GM12878 (cell line): ENCODE measurements at regions not wholly inside any gene's neighbourhood (a gene's known extent, or its start where the extent isn't known, plus 50 kb on each side); places are given as distances from the start of the nearest gene placed in this dataset.

Experiments used
- ATAC-seq: fragments of 200-7000 bp; cut with Tn5 transposase; 3 replicates; pipeline ENCODE4 v1.9.1; 2020; ENCODE audit warnings: mild to moderate bottlenecking, moderate library complexity
- BruUV-seq: library from RNA; stranded (reverse); fragments of 400-500 nt; replicated peaks from 2 replicates; lab custom pipeline; 2021; lab: Mats Ljungman, UMichigan
- CTCF ChIA-PET: fragments of 300-600 bp; sonication (Branson Sonifier 250); formaldehyde crosslinking; extraction: SDS; loops from one replicate; lab custom pipeline; 2021; ENCODE audit warnings: inconsistent platforms; lab: Yijun Ruan, JAX
- POLR2A ChIA-PET: fragments of 350-600 bp; formaldehyde crosslinking; extraction: SDS; loops from one replicate; lab custom pipeline; 2021; ENCODE audit warnings: inconsistent platforms; lab: Charles Lee
- RAD21 ChIA-PET: fragments of 300-600 bp; sonication (Branson Sonifier 250); formaldehyde crosslinking; loops from one replicate; lab custom pipeline; 2023; ENCODE audit warnings: antibody characterized with exemption; ENCODE audit not compliant: unreplicated experiment; lab: Charles Lee
- SMC1A ChIA-PET: fragments of 300-600 bp; sonication (Branson Sonifier 250); formaldehyde crosslinking; loops from one replicate; lab custom pipeline; 2023; ENCODE audit not compliant: unreplicated experiment, uncharacterized antibody; lab: Charles Lee
- DNase-seq: peaks from one replicate; pipeline ENCODE4 v3.0.0-alpha.2; 2011; ENCODE audit warnings: low read depth, low spot score
- FAIRE-seq: peaks from 3 replicates; lab custom pipeline; 2011; peaks lifted over from hg19 to GRCh38; lab: Jason Lieb, UNC
- H2AFZ ChIP-seq: 2 replicates; pipeline ENCODE4 v1.6.0; 2011; ENCODE audit warnings: low read depth, low read length, control low read depth; ENCODE audit not compliant: control insufficient read depth
- H3K27ac ChIP-seq: 2 replicates; pipeline ENCODE4 v1.5.1; 2011; ENCODE audit warnings: control low read depth; ENCODE audit not compliant: control insufficient read depth, insufficient read depth
- H3K27me3 ChIP-seq, 2 experiments: replicated peaks in 1 of 2; 2 replicates each; pipeline versions ENCODE4 v1.6.0 to v1.6.1; 2011; ENCODE audit warnings: low read length in 1 of 2; ENCODE audit not compliant: control insufficient read depth in 2 of 2, insufficient read depth in 2 of 2
- H3K36me3 ChIP-seq, 2 experiments: 2 replicates each; pipeline ENCODE4 v1.5.1; 2011; ENCODE audit warnings: low read length in 1 of 2; ENCODE audit not compliant: control insufficient read depth in 2 of 2, insufficient read depth in 2 of 2
- H3K4me1 ChIP-seq: 2 replicates; pipeline ENCODE4 v1.6.1; 2011; ENCODE audit warnings: mild to moderate bottlenecking, low read length, moderate library complexity, mixed read lengths; ENCODE audit not compliant: control insufficient read depth, insufficient read depth
- H3K4me2 ChIP-seq: 2 replicates; pipeline ENCODE4 v1.6.0; 2011; ENCODE audit warnings: control low read depth; ENCODE audit not compliant: control insufficient read depth, insufficient read depth
- H3K4me3 ChIP-seq: fragments of 200-600 bp; sonication (generic); 2 replicates; pipeline ENCODE4 v1.5.1; 2016
- H3K79me2 ChIP-seq: 2 replicates; pipeline ENCODE4 v1.6.0; 2011; ENCODE audit warnings: low read length; ENCODE audit not compliant: control insufficient read depth, insufficient read depth
- H3K9ac ChIP-seq: 2 replicates; pipeline ENCODE4 v1.8.0; 2011; ENCODE audit warnings: low read length, control low read depth, mixed read lengths; ENCODE audit not compliant: control insufficient read depth, insufficient read depth
- H3K9me3 ChIP-seq: replicated peaks from 3 replicates; pipeline ENCODE4 v1.5.1; 2011; ENCODE audit warnings: mild to moderate bottlenecking, low read length; ENCODE audit not compliant: control insufficient read depth, insufficient read depth
- H4K20me1 ChIP-seq: 2 replicates; pipeline ENCODE4 v1.6.0; 2011; ENCODE audit not compliant: control insufficient read depth, insufficient read depth
- E2F8 ChIP-seq: fragments of 450-650 bp; IDR thresholded peaks from 2 replicates; pipeline ENCODE4 v1.6.1; 2018; ENCODE audit warnings: mild to moderate bottlenecking, low read depth, moderate library complexity; ENCODE audit not compliant: partially characterized antibody
- PKNOX1 ChIP-seq: fragments of 450-650 bp; IDR thresholded peaks from 2 replicates; pipeline ENCODE4 v1.6.1; 2016; ENCODE audit warnings: mild to moderate bottlenecking
- PML ChIP-seq: IDR thresholded peaks from 2 replicates; pipeline ENCODE4 v1.6.1; 2012; ENCODE audit warnings: low read length, inconsistent platforms
- RAD51 ChIP-seq: fragments of 450-650 bp; IDR thresholded peaks from 2 replicates; pipeline ENCODE4 v1.6.1; 2016; ENCODE audit warnings: moderate library complexity, mild to moderate bottlenecking, inconsistent platforms
- RELA ChIP-seq: fragments of 450-650 bp; IDR thresholded peaks from 2 replicates; pipeline ENCODE4 v1.8.0; 2014; ENCODE audit warnings: borderline replicate concordance; ENCODE audit not compliant: partially characterized antibody
- SIX5 ChIP-seq: IDR thresholded peaks from 2 replicates; pipeline ENCODE4 v1.6.1; 2011; ENCODE audit warnings: mild to moderate bottlenecking, low read depth, low read length, moderate library complexity; ENCODE audit not compliant: severe bottlenecking
- SRF ChIP-seq, 2 experiments: IDR thresholded peaks; 2 replicates each; pipeline ENCODE4 v1.6.1; 2011; ENCODE audit warnings: low read depth in 2 of 2, low read length in 2 of 2, mild to moderate bottlenecking in 1 of 2, moderate library complexity in 1 of 2
- USF1 ChIP-seq: IDR thresholded peaks from 2 replicates; pipeline ENCODE4 v1.6.1; 2011; ENCODE audit warnings: borderline replicate concordance, low read depth, mild to moderate bottlenecking, moderate library complexity, mixed read lengths, low read length; ENCODE audit not compliant: insufficient read depth; ENCODE audit errors: extremely low read length
- in situ Hi-C: fragments of 300-500 bp; cut with MboI; formaldehyde crosslinking; loops from 9 replicates; pipeline ENCODE4 v1.14.3; 2018; ENCODE audit warnings: mixed read lengths
- intact Hi-C: fragments of 100-400 bp; cut with micrococcal nuclease; formaldehyde crosslinking; loops from one replicate; pipeline ENCODE4 v1.14.2; 2022; ENCODE audit not compliant: unreplicated experiment

GRCh38 chr13:77391475-77391874 is 64.6 kb upstream of the MYCBP2 start:
- Histone ChIP-seq H3K4me1 (peaks cover 9% of the 10 kb centered on the region; the same call in 1 of the 2 replicates), H3K36me3 (no peaks in the 10 kb centered on the region), H3K27me3 (no peaks in the 10 kb centered on the region), H3K4me3 (no peak overlapping the region), H3K27ac (no peak overlapping the region), H3K9me3 (no peaks in the 10 kb centered on the region; the same call in 2 of the 3 replicates), H3K9ac (no peak overlapping the region), H2AFZ (no peak overlapping the region), H3K79me2 (no peaks in the 10 kb centered on the region), H3K4me2 (no peak overlapping the region), H4K20me1 (no peaks in the 10 kb centered on the region)
- SMC1A ChIA-PET, result interaction anchor here (0.8 to 4.6 kb wide), 12 partner anchors 10 to 87 kb away, joined by 3 to 38 read pairs (median 4); no protein-coding TSS in a partner anchor
- no peak for FAIRE-seq
- intact Hi-C loops (no loop called here), in situ Hi-C loops (no loop called here)
- POLR2A ChIA-PET, result interaction anchor here (0.8 to 1.4 kb wide), 5 partner anchors 10 to 36 kb away, joined by 3 read pairs; no protein-coding TSS in a partner anchor
- CTCF ChIA-PET, result interaction anchor here (1.1 to 4.6 kb wide), 2 partner anchors 9 to 86 kb away, joined by 3 to 15 read pairs; no protein-coding TSS in a partner anchor
- RAD21 ChIA-PET, result interaction anchor here (0.8 to 1.1 kb wide), 4 partner anchors 18 to 87 kb away, joined by 3 to 4 read pairs (median 3); no protein-coding TSS in a partner anchor
- DNase-seq, result no peak
- no peak for ATAC-seq
- TF ChIP-seq E2F8 (no peak), PML (no peak), PKNOX1 (no peak), SRF (IDR thresholded peaks at IDR 0.05; ENCODE audit: low read depth in 2 of 2, low read length in 2 of 2) (no peak), RAD51 (no peak), RELA (no peak), USF1 (no peak), SIX5 (no peak)
- no TSS peak for BruUV-seq
